Activated CD4-positive, alpha-beta memory T cell treated with anti-CD3 and anti-CD28 coated beads for 36 hours (primary cell): ENCODE measurements at regions not wholly inside any gene's neighbourhood (a gene's known extent, or its start where the extent isn't known, plus 50 kb on each side); places are given as distances from the start of the nearest gene placed in this dataset.

ENCODE experiments used
- CTCF ChIA-PET: fragments of 350-600 bp; sonication (Branson Sonifier 250); formaldehyde crosslinking; loops from one replicate; lab custom pipeline; 2021; ENCODE audit warnings: antibody characterized with exemption, inconsistent platforms; lab: Charles Lee
- POLR2A ChIA-PET: fragments of 350-600 bp; sonication (Branson Sonifier 250); formaldehyde crosslinking; loops from one replicate; lab custom pipeline; 2021; ENCODE audit warnings: antibody characterized with exemption; lab: Charles Lee
- DNase-seq: peaks from one replicate; pipeline ENCODE4 v3.0.0-alpha.2; 2020
- H3K27ac Mint-ChIP-seq: one replicate; pipeline ENCODE4 v1.8.0; 2021; ENCODE audit warnings: mixed read lengths
- H3K27me3 Mint-ChIP-seq: one replicate; pipeline ENCODE4 v1.8.0; 2021; ENCODE audit warnings: mixed read lengths
- H3K36me3 Mint-ChIP-seq: one replicate; pipeline ENCODE4 v1.8.0; 2021; ENCODE audit warnings: mixed read lengths
- H3K4me1 Mint-ChIP-seq: one replicate; pipeline ENCODE4 v1.8.0; 2021; ENCODE audit warnings: low read depth, mixed read lengths
- H3K4me3 Mint-ChIP-seq: one replicate; pipeline ENCODE4 v1.8.0; 2021; ENCODE audit warnings: mild to moderate bottlenecking, mixed read lengths
- H3K9me3 Mint-ChIP-seq: one replicate; pipeline ENCODE4 v1.8.0; 2021; ENCODE audit warnings: mixed read lengths
- intact Hi-C: fragments of 100-400 bp; cut with micrococcal nuclease; formaldehyde crosslinking; loops from one replicate; pipeline ENCODE4 v1.15.1; 2023

GRCh38 chr7:12985752-12986151, 298.3 kb downstream of the ARL4A start:
- Mint-ChIP-seq H3K4me1 (no peaks in the 10 kb centered on the region), H3K4me3 (no peak overlapping the region), H3K9me3 (no peaks in the 10 kb centered on the region), H3K27ac (no peak overlapping the region), H3K27me3 (peaks cover 2% of the 10 kb centered on the region), H3K36me3 (no peaks in the 10 kb centered on the region)
- intact Hi-C loops = no loop called here
- POLR2A ChIA-PET = no interaction called here
- DNase-seq = no peak
- CTCF ChIA-PET = no interaction called here

DNA sequence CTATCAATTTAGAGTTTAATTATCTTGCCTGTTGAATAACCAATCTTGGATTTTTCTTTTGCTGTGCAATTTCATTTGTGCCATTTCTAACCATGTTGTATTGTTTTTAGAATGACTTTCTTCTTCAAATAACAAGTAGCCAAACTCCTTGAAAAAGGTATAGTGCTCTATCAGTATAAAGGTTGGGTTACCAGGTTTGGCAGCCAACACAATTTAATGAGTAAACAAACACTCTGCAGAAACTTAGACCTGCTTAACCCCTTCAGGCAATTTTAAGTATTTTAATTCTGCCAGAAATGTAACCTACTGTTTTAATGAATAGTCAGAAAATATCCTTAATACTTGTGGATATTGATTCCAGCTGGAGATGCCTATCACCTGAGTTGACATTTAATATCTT, 299.8 kb downstream of the ARL4A start:
- Mint-ChIP-seq H3K9me3 (no peaks in the 10 kb centered on the region), H3K36me3 (no peaks in the 10 kb centered on the region), H3K4me3 (no peak overlapping the region), H3K27ac (no peak overlapping the region), H3K4me1 (no peaks in the 10 kb centered on the region), H3K27me3 (peaks cover 2% of the 10 kb centered on the region)
- intact Hi-C loops = no loop called here
- ChIA-PET CTCF (no interaction called here), POLR2A (no interaction called here)
- no peak for DNase-seq

GRCh38 chr7:12990440-12990839, 303.0 kb downstream of the ARL4A start:
- peaks cover under 1% of the 10 kb centered on the region for H3K27me3 Mint-ChIP-seq
- no peaks in the 10 kb centered on the region for H3K9me3 Mint-ChIP-seq
- no peak overlapping the region for H3K4me3 Mint-ChIP-seq
- no peaks in the 10 kb centered on the region for H3K4me1 Mint-ChIP-seq
- H3K27ac Mint-ChIP-seq = no peak overlapping the region
- DNase-seq = no peak
- intact Hi-C loops = no loop called here
- no peaks in the 10 kb centered on the region for H3K36me3 Mint-ChIP-seq
- ChIA-PET CTCF (no interaction called here), POLR2A (no interaction called here)

GRCh38 chr7:12993025-12993424, 305.6 kb downstream of the ARL4A start:
- CTCF ChIA-PET = no interaction called here
- H3K9me3 Mint-ChIP-seq = no peaks in the 10 kb centered on the region
- no peaks in the 10 kb centered on the region for H3K36me3 Mint-ChIP-seq
- no peaks in the 10 kb centered on the region for H3K4me1 Mint-ChIP-seq
- intact Hi-C loops = no loop called here
- POLR2A ChIA-PET = no interaction called here
- no peak overlapping the region for H3K4me3 Mint-ChIP-seq
- DNase-seq = no peak
- H3K27me3 Mint-ChIP-seq = no peaks in the 10 kb centered on the region
- H3K27ac Mint-ChIP-seq = no peak overlapping the region

- H3K36me3 Mint-ChIP-seq = no peaks in the 10 kb centered on the region
- no peak overlapping the region for H3K27ac Mint-ChIP-seq
- peaks cover 12% of the 10 kb centered on the region for H3K9me3 Mint-ChIP-seq
- no peak overlapping the region for H3K4me3 Mint-ChIP-seq
- intact Hi-C loops = no loop called here
- DNase-seq = no peak
- no peaks in the 10 kb centered on the region for H3K4me1 Mint-ChIP-seq
- ChIA-PET POLR2A (no interaction called here), CTCF (no interaction called here)
- H3K27me3 Mint-ChIP-seq = peaks cover 2% of the 10 kb centered on the region
Measured at GRCh38 chr7:12995912-12996469, 308.6 kb downstream of the ARL4A start.

DNA sequence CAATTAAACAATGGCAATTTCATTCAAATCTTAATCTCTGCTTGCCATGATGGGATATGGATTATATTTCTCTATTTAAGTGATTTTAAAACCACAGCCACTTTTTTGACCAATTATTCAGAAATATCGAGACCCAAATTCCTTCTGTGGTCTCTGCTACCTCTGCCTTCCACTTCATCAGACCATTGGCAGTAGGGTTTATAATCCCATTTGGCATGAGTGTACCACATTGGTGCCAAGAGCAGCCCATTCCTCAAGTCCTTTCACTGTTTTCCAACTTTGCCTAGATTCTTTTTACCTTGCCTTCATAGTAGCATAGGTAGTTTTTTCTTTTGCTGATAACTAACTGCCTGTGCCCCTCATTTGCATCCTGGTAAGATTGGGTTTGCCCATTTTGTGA, 319.9 kb downstream of the ARL4A start:
- POLR2A ChIA-PET = no interaction called here
- Mint-ChIP-seq H3K27me3 (peaks cover 7% of the 10 kb centered on the region), H3K4me1 (no peaks in the 10 kb centered on the region), H3K9me3 (no peaks in the 10 kb centered on the region), H3K36me3 (peaks cover 2% of the 10 kb centered on the region), H3K27ac (no peak overlapping the region), H3K4me3 (no peak overlapping the region)
- intact Hi-C loops = no loop called here
- CTCF ChIA-PET = no interaction called here
- no peak for DNase-seq

DNA sequence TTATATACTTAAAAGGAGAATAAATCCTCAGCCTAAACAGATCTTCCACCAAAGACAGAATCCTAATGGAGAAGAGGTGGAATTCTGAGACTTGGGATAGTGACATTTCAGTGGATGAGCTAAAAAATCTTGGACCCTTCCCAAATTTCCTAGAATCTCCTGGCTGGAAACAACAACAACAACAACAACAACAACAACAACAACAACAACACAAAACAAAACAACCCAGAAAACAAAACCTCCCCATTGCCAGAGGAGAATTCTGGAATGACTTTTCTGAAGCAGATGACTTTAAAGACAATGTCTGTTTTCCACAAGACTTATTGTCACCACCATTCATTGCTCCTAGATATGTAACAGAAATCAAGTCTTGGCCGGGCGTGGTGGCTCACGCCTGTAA, 322.1 kb downstream of the ARL4A start:
- DNase-seq = no peak
- H3K27me3 Mint-ChIP-seq = peaks cover 7% of the 10 kb centered on the region
- H3K36me3 Mint-ChIP-seq = peaks cover 2% of the 10 kb centered on the region
- no peak overlapping the region for H3K4me3 Mint-ChIP-seq
- no peaks in the 10 kb centered on the region for H3K9me3 Mint-ChIP-seq
- POLR2A ChIA-PET = no interaction called here
- H3K27ac Mint-ChIP-seq = no peak overlapping the region
- no peaks in the 10 kb centered on the region for H3K4me1 Mint-ChIP-seq
- intact Hi-C loops = no loop called here
- CTCF ChIA-PET = no interaction called here

DNA sequence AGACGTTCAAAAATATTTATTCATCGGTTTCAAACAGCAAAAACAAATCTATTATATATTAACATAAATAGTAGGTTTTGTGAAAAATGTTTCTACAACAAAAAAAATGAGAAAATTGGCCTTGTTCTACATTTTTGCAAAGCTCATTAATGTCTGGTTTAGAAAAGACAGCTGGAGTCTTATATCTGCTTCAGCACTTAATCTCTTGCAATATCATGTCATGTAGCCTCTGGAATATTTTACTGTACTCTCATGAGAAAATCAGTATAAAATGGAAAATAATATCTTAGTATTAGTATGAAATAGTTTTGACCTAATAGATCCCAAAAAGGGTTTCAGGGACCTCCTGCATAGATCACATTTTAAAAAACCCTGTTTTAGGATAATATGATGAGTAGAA, 326.6 kb downstream of the ARL4A start:
- no peak for DNase-seq
- POLR2A ChIA-PET = no interaction called here
- Mint-ChIP-seq H3K27me3 (peaks cover 5% of the 10 kb centered on the region), H3K27ac (no peak overlapping the region), H3K9me3 (no peaks in the 10 kb centered on the region), H3K36me3 (peaks cover 2% of the 10 kb centered on the region), H3K4me1 (no peaks in the 10 kb centered on the region), H3K4me3 (no peak overlapping the region)
- CTCF ChIA-PET = no interaction called here
- intact Hi-C loops = no loop called here

DNA sequence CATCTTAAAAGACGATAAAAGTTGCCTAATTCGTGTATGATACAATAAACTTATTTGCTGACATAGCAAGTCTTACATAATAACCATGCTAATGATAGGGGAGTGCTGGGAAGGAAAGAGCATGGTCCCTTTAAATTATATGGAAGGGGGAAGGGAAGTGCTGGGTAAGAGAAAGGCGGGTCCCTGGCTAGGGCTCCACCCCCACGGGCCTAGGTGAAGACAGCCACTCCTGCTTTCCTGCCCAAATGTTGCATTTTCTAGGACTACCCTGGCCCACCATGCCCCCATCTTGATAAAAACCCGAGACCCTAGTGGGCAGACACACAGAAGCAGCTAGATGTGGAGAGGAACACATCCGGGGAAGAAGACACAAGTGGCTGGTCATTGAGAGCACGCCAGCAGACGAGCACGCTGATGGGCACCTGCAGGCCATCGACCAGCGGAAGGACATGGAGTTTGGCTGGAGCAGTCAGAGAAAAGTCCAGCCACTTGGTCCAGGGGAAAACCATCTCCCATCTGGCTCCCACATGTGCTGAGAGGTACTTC, 328.7 kb downstream of the ARL4A start:
- POLR2A ChIA-PET = no interaction called here
- Mint-ChIP-seq H3K27me3 (peaks cover 5% of the 10 kb centered on the region), H3K4me3 (no peak overlapping the region), H3K4me1 (no peaks in the 10 kb centered on the region), H3K27ac (no peak overlapping the region), H3K9me3 (no peaks in the 10 kb centered on the region), H3K36me3 (peaks cover 2% of the 10 kb centered on the region)
- no peak for DNase-seq
- CTCF ChIA-PET = no interaction called here
- intact Hi-C loops = no loop called here

GRCh38 chr7:13016592-13017332, 329.3 kb downstream of the ARL4A start:
- no peaks in the 10 kb centered on the region for H3K36me3 Mint-ChIP-seq

DNA sequence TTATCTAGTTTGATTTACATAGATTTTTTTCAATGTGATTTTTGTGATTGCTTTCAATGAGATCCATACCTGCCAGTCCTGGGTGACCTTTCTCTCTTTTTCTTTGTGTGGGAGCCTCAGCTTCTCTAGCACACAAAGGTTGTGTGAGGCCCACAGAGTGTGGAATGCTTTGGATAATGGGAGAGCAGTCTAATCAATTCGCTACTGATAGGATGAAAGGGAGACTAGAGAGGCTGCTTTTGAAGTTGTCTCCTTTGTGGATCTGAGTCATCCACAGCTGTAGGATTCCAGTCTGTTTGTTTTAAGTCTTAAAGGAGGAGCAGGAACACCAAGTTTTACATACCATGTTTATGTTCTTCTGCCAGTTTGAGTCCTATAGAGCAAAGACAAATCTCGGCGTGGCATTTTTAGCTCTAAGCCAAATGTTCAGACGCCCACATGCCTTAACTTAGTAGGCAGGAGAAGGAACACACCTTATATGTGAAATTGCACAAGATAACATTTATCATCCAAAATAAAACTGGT, 330.0 kb downstream of the ARL4A start:
- no peaks in the 10 kb centered on the region for H3K4me1 Mint-ChIP-seq

More at GRCh38 chr7:13016592-13017332, 329.3 kb downstream of the ARL4A start:
- intact Hi-C loops = no loop called here
- Mint-ChIP-seq H3K4me3 (no peak overlapping the region), H3K4me1 (no peaks in the 10 kb centered on the region), H3K27me3 (peaks cover 2% of the 10 kb centered on the region), H3K27ac (no peak overlapping the region), H3K9me3 (no peaks in the 10 kb centered on the region)
- ChIA-PET CTCF (no interaction called here), POLR2A (interaction anchor here (1.1 kb wide), 1 partner anchor 12 kb away, joined by 4 read pairs; no protein-coding TSS in a partner anchor)
- DNase-seq = no peak

DNA sequence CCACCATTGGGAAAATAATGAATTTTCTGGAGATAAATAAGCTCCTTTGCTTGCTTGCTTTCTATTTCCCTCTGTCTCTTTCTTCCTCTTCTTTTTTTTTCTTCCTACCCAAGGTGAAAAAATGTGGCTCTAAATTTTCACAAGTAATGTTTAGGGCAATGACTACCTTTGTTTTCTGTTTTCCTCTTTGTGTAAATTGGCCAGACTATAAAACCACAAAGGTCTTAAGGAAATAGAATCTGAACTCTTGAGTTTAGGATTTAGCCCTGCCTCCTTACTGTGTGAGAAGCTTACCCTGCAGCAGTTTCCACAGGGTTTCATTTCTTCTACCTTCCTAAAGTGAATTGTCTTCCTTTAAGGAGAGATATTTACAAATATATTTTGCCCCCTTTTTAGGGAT, 330.4 kb downstream of the ARL4A start:
- intact Hi-C loops = no loop called here
- Mint-ChIP-seq H3K4me1 (no peaks in the 10 kb centered on the region), H3K4me3 (no peak overlapping the region), H3K9me3 (no peaks in the 10 kb centered on the region), H3K27me3 (peaks cover 2% of the 10 kb centered on the region), H3K27ac (no peak overlapping the region), H3K36me3 (no peaks in the 10 kb centered on the region)
- no peak for DNase-seq
- ChIA-PET POLR2A (interaction anchor here (1.1 kb wide), 1 partner anchor 13 kb away, joined by 4 read pairs; no protein-coding TSS in a partner anchor), CTCF (no interaction called here)

More for the DNA sequence above, 330.0 kb downstream of the ARL4A start:
- POLR2A ChIA-PET = interaction anchor here (1.1 kb wide), 1 partner anchor 12 kb away, joined by 4 read pairs; no protein-coding TSS in a partner anchor
- no peak for DNase-seq
- peaks cover 2% of the 10 kb centered on the region for H3K27me3 Mint-ChIP-seq
- H3K36me3 Mint-ChIP-seq = no peaks in the 10 kb centered on the region
- intact Hi-C loops = no loop called here
- no peak overlapping the region for H3K4me3 Mint-ChIP-seq
- no peaks in the 10 kb centered on the region for H3K9me3 Mint-ChIP-seq
- CTCF ChIA-PET = no interaction called here
- no peak overlapping the region for H3K27ac Mint-ChIP-seq
